CD4-positive, alpha-beta T cell treated with Interleukin-21 for 1 hour (primary cell): ENCODE measurements at regions not wholly inside any gene's neighbourhood (a gene's known extent, or its start where the extent isn't known, plus 50 kb on each side); places are given as distances from the start of the nearest gene placed in this dataset.
"Not testable (repeated sequence)": the region's sequence is repeated elsewhere in the genome, so short reads cannot be mapped to it uniquely, and the experiment has no call there.

ENCODE experiments used
- DNase-seq: peaks from one replicate; pipeline ENCODE4 v3.0.0-alpha.2; 2020

- no peak for DNase-seq
Observed at GRCh38 chr2:224173210-224173609, 134.1 kb upstream of the SERPINE2 start.

DNA sequence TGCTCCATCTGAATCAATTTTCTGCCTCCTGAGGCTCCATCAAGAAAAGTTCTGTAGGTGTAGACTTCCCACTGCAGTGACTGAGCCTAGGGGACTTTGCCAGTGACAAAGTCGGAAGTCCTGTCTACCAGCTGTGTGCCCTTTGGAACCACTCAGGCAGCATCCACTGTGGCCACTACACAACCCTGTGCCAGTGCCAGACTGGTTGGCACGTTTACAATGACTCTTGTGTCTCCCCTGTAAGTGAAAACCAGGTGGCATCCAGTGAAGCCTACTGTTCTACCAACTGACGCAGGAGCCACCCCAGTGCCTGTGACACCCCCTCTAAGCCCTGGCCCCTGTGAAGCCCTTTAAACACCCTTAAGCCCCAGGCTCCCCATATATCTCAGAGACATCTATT is 132.1 kb upstream of the SERPINE2 start:
- DNase-seq = no peak

DNA sequence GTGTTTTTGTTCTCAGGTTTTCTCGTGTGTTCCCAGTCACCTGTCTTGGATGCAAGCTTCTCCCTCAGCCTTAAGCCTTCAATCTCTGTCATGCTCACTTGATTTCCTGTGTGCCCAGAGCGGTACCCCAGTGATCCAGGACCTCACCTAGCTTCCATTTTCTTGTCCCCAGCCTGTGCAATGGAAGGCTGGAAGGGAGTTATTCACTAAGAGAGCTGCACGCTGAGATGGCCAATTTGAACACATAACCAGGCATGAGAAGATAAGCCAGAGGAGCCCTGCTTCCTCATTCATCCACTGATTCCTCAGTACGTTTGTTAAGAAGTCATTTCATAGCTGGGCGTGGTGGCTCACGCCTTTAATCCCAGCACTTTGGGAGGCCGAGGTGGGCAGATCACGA is 130.8 kb upstream of the SERPINE2 start:
- DNase-seq = no peak

- DNase-seq = not testable (repeated sequence)
Observed at GRCh38 chr2:224167781-224168180, 128.7 kb upstream of the SERPINE2 start.

DNA sequence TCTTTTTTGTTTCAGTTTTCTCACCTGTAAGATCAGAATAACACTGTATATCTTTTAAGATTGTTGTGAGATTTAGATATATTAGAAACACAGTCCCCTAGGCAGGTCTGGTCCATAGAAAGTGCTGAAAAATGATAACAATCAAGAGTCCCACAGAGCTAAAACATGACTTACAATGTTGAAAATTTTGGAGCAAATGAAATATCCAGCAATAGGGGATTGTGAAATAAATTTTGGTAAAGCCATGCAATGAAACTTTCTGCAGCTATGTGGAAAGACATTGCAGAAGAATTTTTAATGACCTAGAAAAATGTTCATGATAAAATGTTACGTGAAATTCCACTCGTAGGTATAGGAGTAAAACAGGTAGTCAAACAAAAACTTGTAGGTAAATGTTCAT is 127.6 kb upstream of the SERPINE2 start:
- DNase-seq = no peak

DNA sequence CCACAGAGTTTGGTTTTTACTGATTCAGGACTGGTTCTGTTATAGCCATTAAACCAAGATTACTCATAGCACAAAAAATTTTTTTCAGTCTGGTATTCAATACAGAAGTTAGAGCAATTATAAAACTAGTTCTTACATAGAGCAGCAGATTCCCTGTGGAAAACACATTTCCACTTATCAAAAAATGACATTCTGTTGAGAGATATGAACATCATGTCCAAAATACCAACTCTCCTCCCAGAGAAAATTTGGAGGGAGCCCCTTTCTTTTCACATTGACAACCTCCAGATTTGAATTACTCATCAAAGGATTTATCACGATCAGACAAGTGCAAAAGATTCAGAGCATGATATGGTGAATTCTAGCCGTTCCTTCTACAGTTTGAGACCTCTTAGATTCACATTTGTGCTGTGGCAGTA is 126.8 kb upstream of the SERPINE2 start:
- DNase-seq = no peak

GRCh38 chr2:224163566-224164307 is 124.7 kb upstream of the SERPINE2 start:
- no peak for DNase-seq

- no peak for DNase-seq
Observed at GRCh38 chr2:224162122-224162521, 123.0 kb upstream of the SERPINE2 start.

DNA sequence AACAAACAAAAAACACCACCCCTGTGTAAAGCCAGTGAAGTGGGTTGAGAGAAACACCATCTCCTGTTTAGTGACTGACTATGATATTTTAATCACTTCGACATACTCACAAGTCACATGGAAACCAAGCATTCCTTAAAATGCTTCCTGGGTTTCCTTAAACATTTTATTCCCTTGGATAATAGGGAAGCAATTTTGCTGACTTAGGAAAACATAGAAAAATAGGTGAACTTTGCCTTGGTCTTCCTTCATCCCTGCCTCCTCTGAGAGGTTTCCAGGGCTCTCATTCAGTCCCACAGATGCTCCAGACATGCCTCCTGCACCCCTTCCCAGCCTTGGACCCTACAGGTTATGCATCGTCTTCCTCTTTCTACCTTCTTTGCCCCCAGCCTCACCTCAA is 122.6 kb upstream of the SERPINE2 start:
- DNase-seq = no peak

GRCh38 chr2:224160917-224161316 is 121.8 kb upstream of the SERPINE2 start:
- DNase-seq = no peak

DNA sequence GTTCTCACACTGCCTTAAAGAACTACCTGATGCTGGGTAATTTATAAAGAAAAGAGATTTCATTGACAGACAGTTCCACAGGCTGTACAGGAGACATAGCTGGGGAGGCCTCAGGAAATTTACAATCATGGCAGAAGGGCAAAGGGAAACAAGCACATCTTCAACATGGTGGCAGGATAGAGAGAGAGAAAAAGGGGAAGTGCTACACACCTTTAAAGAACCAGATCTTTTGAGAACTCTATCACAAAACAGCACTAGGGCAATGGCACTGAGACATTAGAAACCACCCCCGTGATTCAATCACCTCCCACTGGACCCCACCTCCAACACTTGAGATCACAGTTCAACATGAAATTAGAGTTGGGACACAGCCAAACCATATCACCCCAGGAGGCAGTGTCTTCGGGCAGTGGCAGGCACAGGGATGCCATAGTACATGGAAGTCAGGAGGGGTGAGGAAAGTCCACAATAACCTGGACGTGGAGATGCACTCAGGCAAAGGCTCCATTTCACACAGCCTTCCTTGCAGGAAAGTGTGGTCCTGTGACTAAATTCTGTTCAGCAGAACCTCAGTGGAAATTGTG is 120.4 kb upstream of the SERPINE2 start:
- no peak for DNase-seq

- no peak for DNase-seq
Observed at GRCh38 chr2:224158831-224159230, 119.7 kb upstream of the SERPINE2 start.

DNA sequence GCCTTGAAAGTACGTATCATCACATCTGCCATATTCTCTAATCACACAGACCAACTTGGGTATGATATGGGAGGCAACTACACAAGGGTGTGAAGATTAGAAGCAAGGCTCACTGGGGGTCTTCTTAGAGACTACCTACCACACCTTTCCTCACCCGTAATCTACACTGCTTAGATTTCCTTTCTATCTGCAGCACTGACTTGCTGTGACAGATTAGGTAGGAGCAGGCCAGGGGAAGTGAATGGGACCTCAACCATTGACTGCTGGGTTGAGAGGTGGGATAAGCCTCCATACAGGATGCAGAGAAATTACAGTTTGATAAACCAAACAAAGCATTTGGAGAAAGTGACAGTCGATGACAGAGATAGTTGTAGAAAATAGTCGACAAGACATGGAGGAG is 119.0 kb upstream of the SERPINE2 start:
- no peak for DNase-seq

DNA sequence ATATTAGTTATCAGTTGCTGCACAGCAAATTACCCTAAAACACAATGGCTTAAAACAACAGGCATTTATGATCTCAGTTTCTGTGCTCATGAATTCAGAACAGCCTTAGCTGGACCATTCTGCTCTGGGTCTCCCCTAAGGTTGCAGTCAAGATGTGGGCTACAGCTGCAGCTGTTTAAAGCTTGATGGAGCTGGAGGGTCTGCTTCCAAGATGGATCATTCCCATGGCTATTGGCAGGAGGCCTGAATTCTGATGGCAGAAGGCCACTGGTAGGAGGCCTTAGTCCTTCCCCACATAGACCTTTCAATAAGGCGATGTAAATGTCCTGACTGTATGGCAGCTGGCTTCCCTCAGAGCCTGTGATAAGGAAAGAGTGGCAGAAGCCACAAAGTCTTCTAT is 118.6 kb upstream of the SERPINE2 start:
- DNase-seq = no peak

- no peak for DNase-seq
Observed at GRCh38 chr2:224156436-224156835, 117.3 kb upstream of the SERPINE2 start.

GRCh38 chr2:224155896-224156295 is 116.8 kb upstream of the SERPINE2 start:
- DNase-seq = no peak

DNA sequence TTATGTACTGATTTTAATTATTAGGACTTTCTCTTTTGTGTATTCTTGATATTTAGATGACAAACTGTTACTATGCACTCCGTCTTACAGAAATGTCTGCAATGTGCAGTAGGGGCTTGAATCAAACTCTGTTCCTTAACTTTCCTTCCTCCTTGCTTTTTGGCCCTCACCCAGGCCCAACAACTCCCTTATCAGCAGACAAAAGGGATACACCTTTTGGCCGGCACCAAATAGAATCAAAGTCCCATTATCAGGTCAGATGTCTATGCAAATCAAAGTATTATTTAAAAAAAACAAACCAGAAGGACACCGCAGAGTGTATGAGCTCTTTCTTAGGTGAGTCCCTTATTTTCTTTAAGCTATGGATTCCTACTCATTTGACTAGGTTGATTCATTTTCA is 116.3 kb upstream of the SERPINE2 start:
- no peak for DNase-seq

- DNase-seq = no peak
Observed at GRCh38 chr2:224151680-224152310, 112.7 kb upstream of the SERPINE2 start.

DNA sequence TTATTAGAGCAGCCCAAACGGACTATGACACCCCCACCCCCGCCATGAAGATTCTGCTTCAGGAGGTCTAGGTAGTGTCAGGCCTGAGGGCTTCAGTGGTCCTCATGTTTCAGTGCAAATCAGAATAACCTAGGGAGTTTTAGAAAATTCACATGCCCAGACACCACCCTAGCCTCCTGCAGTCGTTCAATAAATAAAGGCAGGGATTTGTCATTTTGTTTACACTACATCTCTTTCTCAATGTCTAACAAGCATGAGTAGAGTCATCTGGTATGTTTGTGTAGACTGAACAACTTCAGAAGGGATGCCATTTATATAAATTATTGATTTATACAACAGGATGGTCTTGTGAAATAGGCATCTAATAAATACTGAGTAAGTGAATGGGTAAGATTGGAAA is 112.1 kb upstream of the SERPINE2 start:
- DNase-seq = no peak

DNA sequence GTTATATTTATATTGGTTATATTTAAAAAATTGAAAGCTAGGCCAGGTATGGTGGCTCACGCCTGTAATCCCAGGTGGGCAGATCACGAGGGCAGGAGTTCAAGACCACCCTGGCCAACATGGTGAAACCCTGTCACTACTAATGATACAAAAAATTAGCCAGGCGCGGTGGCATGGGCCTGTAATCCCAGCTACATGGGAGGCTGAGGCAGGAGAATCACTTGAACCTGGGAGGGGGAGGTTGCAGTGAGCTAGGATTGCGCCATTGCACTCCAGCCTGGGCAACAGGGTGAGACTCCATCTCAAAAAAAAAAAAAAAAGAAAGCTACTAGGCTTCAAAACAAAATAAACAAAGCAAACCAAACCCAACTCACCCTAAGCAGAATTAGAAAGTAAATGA is 109.0 kb upstream of the SERPINE2 start:
- not testable (repeated sequence) for DNase-seq

DNA sequence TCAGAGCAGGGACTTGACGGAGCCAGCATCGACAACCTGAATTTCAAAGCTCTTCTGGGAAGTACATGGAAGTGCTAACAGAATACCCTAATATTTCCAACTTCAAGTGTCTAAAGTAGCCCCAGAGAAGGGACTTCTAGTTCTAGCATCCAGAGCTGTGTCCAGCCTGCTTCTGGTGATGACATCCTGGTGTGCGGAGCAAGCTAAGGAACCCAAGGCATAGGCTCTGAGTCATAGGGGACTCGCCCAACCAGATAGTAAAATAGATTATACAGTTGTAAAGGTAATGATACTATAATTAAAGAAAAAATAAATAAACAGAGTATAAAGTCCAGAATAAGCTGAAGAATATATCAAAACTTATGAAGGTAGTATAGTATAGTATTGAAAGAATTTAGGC is 108.1 kb upstream of the SERPINE2 start:
- DNase-seq = no peak

GRCh38 chr2:224146356-224147160 is 107.5 kb upstream of the SERPINE2 start:
- DNase-seq = no peak

GRCh38 chr2:224145751-224146355 is 106.8 kb upstream of the SERPINE2 start:
- no peak for DNase-seq
